ENCODE measurements at regions not wholly inside any gene's neighbourhood (a gene's known extent, or its start where the extent isn't known, plus 50 kb on each side); places are given as distances from the start of the nearest gene placed in this dataset.
"Not testable (repeated sequence)": the region's sequence is repeated elsewhere in the genome, so short reads cannot be mapped to it uniquely, and the experiment has no call there.

- DNase-seq (ENCODE audit: low read depth in 2 of 2) = no peak
These were observed 376.3 kb upstream of the ARHGEF26 start for GRCh38 chr3:153744889-153745288.

DNA sequence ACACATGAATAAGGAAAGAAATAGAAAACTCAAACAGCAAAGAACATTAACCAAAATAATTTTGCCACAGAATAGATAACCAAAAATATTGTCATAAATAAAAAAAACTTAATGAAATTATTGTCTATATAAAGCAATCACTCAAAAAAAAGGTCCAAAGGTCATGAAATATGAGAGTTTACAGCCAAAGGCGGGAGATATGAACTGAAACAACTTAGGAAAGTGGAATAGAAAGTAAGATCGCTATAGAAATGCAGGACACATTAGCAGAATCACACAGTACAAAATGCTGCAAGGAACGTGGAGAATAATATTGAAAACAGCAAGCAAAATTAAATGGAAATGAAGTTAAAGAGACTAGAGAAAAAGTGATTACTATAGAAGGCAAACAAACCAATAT, 375.0 kb upstream of the ARHGEF26 start:
- DNase-seq (ENCODE audit: low read depth in 2 of 2) = no peak

- no peak for DNase-seq (ENCODE audit: low read depth in 2 of 2)
These were observed 372.1 kb upstream of the ARHGEF26 start for GRCh38 chr3:153749070-153749610.

DNA sequence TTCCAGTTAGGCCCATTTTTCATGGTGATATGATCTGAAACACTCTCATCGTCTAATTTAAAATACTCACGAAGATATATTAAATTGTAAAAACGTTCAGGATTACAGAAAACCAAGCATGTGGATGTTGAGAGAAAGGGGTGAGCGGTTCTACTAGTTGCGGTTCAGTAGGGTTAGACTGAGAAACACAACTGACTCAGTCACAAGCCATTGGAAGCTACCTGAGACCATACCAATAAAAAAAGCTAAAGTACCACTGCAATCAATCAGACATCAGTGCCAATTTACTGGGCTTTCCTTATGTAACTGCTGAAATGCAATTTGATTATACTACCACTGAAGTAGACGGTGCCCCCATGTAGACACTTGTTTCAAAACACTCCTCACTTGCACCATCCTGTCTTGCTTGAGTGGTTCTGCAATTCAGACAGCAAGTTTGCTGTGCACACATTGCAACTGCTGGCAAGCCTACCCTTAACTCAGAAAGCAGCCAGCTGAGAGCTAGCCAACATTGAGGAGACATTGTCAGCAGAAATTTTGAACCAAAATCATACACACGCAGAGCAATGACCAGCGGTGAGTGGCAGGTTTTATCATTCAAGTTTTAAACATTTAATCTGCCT, 368.7 kb upstream of the ARHGEF26 start:
- DNase-seq (ENCODE audit: low read depth in 2 of 2) = no peak

DNA sequence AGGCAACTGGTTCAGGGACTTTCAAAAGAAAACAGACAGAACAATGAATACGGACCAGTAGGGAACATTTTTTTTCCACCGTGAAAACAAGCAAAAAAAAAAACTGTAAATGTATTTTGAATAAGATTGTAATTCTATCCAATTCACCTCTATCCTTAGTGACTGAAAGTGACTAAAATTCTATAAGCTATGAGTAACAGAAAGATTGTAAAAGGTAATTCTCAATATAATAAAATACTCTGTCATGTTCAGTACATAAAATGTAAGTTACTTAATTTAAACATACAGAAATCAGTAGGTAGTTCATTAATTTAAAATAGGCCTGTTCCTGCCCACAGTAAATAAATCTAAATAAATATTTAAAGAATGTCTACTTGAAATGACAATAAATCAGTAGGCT, 368.2 kb upstream of the ARHGEF26 start:
- no peak for DNase-seq (ENCODE audit: low read depth in 2 of 2)

GRCh38 chr3:153756816-153757215, 364.4 kb upstream of the ARHGEF26 start:
- DNase-seq (ENCODE audit: low read depth in 2 of 2) = no peak

DNA sequence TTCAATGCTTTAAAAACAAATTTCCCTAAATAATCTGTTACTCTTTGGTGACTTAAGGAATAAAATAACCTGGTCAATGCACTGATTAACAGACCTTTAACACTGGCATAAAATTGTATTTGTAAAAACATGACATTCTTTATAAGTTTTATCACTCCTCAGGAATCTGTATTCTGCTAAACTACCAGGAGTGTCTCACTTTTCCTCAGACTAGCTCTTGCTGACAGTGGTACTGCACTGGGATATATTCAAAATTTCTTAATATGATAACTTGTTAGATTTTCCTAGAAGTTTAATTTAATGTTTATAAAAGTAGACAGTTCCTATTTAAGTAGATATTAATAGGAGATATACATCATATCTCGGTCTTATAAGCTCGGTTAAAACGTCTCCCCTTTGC, 363.4 kb upstream of the ARHGEF26 start:
- no peak for DNase-seq (ENCODE audit: low read depth in 2 of 2)

DNA sequence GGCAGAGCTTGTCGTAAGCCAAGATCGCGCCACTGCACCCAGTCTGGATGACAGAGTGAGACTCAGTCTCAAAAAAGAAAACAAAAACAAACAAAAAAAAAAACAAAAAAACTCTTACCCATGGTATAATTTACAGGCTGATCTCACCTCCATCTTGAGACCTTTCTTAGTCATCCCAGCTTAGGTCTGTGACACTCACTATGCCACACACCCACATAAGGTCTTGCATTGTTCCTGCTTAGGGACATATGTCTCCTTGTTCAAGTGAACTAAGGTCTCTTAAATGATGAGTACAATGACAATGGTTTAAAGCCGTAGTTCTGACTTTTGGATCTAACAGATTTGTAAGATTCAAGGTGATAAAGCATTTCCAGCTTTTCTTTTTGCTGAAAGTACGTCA, 360.2 kb upstream of the ARHGEF26 start:
- no peak for DNase-seq (ENCODE audit: low read depth in 2 of 2)

DNA sequence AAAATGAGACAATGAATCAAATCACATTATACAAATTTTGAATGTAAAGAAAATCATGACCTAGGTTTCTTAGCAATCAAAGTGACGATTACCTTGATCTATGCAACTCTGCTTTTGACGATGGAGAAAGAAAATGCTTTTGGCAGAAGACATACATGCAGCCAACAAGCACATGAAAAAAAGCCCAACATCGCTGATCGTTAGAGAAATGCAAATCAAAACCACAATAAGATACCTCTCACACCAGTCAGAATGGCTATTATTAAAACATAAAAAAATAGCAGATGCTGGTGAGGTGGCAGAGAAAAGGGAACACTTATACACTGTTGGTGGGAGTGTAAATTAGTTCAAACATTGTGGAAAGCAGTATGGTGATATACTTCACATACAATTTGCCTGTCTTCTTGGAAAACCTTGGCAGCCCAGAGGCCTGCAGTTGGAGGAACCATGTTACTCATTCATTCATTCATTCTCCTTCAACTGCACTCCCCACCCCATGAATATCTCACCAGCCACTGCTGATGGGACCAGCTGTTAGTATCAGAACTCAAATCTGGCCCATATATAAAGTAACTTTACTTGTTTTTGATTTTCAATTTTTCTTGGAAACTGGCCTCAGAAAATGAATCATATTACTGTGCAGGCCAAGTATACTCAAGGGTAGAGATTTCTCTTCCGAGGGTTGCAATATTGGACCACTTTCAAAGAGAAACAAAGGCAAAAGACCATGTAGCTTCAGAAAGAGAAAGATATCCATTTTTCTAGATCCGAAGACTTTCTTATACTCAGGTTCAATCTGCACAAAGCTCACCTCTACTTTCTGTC, 358.6 kb upstream of the ARHGEF26 start:
- no peak for DNase-seq (ENCODE audit: low read depth in 2 of 2)

DNA sequence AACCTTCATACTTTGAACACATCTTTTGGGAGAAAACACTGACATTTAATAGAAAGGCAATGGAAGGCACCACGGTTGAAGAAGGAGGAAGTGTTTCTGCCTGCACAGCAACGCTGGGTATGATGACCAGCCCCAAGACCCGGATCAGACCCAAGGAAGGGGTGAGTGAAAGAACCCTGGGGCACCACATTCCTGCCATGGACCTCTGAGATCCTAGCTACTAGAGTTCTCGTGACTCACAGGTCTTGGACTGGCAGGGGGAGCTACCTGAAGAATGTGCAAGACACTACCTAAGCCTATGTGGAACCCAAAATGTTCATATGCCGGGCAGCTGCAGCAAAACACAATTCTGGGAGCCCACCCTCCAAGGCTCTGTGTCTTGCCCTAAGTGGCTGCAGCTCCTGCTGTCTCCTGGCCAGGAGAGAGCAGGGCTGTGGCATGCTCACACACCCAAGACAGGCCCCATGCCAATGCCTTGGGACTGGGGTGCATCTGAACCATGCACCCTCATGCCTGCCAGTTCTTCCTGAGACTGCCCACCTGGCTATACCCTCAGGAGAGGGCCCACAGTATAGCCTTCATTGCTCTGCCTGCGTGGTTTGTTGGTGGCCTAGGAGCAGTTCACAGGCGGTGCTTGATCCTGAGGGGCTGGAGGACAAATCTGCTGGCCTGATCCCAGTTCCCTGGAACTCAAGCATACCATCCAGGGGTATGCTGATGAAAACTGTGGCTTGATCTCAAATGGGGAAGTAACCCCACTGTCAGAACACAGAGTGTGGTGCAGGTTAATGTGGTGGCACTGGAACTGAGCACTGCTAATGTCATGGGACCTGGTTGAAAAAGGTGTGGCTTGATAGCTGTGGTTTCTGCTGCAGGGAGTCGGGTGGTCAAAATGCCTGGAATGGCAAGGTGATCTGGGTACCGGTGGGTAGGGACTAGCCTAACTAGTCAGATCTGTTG, 353.3 kb upstream of the ARHGEF26 start:
- no peak for DNase-seq (ENCODE audit: low read depth in 2 of 2)

GRCh38 chr3:153768561-153769469, 352.4 kb upstream of the ARHGEF26 start:
- peak; percentile 21 for DNase-seq (ENCODE audit: low read depth in 2 of 2)

DNA sequence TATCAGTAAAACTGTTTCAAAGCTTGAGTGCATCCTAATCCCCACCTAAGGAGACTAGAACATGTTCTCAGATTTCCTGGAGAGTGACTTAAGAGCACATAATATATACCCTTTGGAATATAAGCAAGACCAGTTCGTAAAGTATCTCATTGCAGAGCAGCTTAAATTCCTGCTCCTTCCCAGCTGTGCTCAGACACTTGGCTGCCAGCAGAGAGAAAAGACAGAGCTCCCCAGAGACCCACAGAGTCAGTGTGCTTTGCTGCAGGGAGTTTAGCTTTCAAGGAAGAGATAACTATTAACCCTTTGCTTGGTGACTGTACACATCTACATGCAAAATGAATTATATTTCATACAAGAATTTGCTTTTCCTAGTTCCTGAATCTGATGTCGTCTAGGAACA, 338.1 kb upstream of the ARHGEF26 start:
- DNase-seq (ENCODE audit: low read depth in 2 of 2) = no peak

- no peak for DNase-seq (ENCODE audit: low read depth in 2 of 2)
These were observed 337.3 kb upstream of the ARHGEF26 start for GRCh38 chr3:153783741-153784480.

DNA sequence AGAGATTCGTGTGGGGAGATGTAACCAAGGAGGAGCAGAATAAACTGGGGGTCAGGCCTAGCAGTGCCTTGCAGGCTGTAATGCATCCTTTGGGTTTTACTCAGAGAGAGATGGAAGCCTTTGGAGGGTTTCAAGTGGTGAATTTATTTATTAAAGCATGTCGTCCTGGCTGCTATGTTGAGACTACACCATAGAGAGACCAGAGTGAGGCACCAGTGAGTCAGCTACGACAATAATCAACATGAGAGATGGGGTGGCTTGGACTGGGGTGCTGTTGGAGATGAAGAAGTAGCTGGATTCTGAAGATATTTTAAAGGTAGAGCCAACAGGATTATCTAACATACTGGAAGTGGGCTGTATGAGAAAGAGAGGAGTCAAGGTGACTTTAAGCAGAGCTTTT, 335.3 kb upstream of the ARHGEF26 start:
- DNase-seq (ENCODE audit: low read depth in 2 of 2) = no peak

GRCh38 chr3:153789380-153789779, 331.8 kb upstream of the ARHGEF26 start:
- DNase-seq (ENCODE audit: low read depth in 2 of 2) = no peak

DNA sequence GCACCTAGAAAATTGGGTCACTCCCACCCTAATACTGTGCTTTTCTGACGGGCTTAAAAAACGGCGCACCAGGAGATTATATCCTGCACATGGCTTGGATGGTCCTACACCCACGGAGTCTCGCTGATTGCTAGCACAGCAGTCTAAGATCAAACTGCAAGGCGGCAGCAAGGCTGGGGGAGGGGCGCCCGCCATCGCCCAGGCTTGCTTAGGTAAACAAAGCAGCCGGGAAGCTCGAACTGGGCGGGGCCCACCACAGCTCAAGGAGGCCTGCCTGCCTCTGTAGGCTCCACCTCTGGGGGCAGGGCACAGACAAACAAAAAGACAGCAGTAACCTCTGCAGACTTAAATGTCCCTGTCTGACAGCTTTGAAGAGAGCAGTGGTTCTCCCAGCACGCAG, 324.1 kb upstream of the ARHGEF26 start:
- not testable (repeated sequence) for DNase-seq (ENCODE audit: low read depth in 2 of 2)

DNA sequence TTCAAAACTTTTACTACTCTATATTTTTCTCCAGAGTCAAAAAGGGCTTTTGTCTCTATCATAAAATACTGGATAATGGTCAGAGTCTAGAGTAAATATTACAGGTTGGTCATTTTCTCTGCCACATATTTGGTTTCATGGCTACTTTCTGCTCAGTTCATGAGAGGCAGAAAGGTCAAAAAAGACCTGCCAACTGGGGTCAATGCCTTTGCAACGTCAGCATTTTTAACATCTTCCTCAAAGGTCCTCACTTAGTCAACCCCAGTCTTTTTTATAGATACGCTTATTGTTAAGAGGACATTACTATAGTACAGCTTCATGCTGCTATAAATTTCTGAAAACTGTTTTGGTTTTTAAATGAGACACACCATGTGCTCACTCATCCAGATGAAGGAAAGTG, 312.1 kb upstream of the ARHGEF26 start:
- no peak for DNase-seq (ENCODE audit: low read depth in 2 of 2)

- no peak for DNase-seq (ENCODE audit: low read depth in 2 of 2)
These were observed 302.9 kb upstream of the ARHGEF26 start for GRCh38 chr3:153818338-153818737.

GRCh38 chr3:153820035-153820434, 301.2 kb upstream of the ARHGEF26 start:
- no peak for DNase-seq (ENCODE audit: low read depth in 2 of 2)

- not testable (repeated sequence) for DNase-seq (ENCODE audit: low read depth in 2 of 2)
These were observed 292.8 kb upstream of the ARHGEF26 start for GRCh38 chr3:153828346-153828745.
